IMR-90 (cell line): ENCODE measurements at regions not wholly inside any gene's neighbourhood (a gene's known extent, or its start where the extent isn't known, plus 50 kb on each side); places are given as distances from the start of the nearest gene placed in this dataset.

Source experiments
- ATAC-seq: fragments of 200-7000 bp; cut with Tn5 transposase; 2 replicates; pipeline ENCODE4 v1.9.1; 2020; ENCODE audit warnings: low read depth, mild to moderate bottlenecking, moderate library complexity
- BruUV-seq: library from RNA; stranded (reverse); fragments of 400-500 nt; replicated peaks from 2 replicates; lab custom pipeline; 2021; lab: Mats Ljungman, UMichigan
- CTCF ChIA-PET: fragments of 300-600 bp; formaldehyde crosslinking; extraction: SDS; loops from one replicate; lab custom pipeline; 2021; ENCODE audit warnings: antibody characterized with exemption; lab: Yijun Ruan, JAX
- POLR2A ChIA-PET: fragments of 300-600 bp; sonication (Branson Sonifier 250); formaldehyde crosslinking; loops from one replicate; lab custom pipeline; 2022; ENCODE audit warnings: antibody characterized with exemption; ENCODE audit not compliant: unreplicated experiment; lab: Charles Lee
- DNase-seq: peaks from one replicate; pipeline ENCODE4 v3.0.0; 2013
- H2AFZ ChIP-seq: replicated peaks from 2 replicates; pipeline ENCODE3; 2013; ENCODE audit warnings: low read length, mild to moderate bottlenecking; ENCODE audit not compliant: poor library complexity
- H2AK5ac ChIP-seq: 2 replicates; pipeline ENCODE4 v1.6.1; 2013; ENCODE audit warnings: low read depth, low read length, inconsistent platforms
- H2AK9ac ChIP-seq: replicated peaks from 2 replicates; pipeline ENCODE3; 2013; ENCODE audit warnings: mild to moderate bottlenecking, low read depth, low read length, moderate library complexity; ENCODE audit not compliant: poor library complexity
- H2BK120ac ChIP-seq: 2 replicates; pipeline ENCODE4 v1.6.1; 2013; ENCODE audit warnings: low read depth, low read length, inconsistent platforms
- H2BK15ac ChIP-seq: 3 replicates; pipeline ENCODE4 v1.6.1; 2013; ENCODE audit warnings: low read depth, low read length, inconsistent platforms
- H2BK20ac ChIP-seq: 2 replicates; pipeline ENCODE4 v1.6.1; 2013; ENCODE audit warnings: low read depth, mild to moderate bottlenecking, inconsistent platforms, low read length, moderate library complexity
- H2BK5ac ChIP-seq: 2 replicates; pipeline ENCODE4 v1.6.1; 2013; ENCODE audit warnings: mild to moderate bottlenecking, low read depth, low read length, inconsistent platforms; ENCODE audit not compliant: poor library complexity, severe bottlenecking
- H3K14ac ChIP-seq: replicated peaks from 2 replicates; pipeline ENCODE4 v1.6.1; 2013; ENCODE audit warnings: low read depth, low read length, inconsistent platforms
- H3K18ac ChIP-seq: 2 replicates; pipeline ENCODE4 v1.6.1; 2013; ENCODE audit warnings: low read depth, low read length, control low read depth
- H3K23ac ChIP-seq: 2 replicates; pipeline ENCODE4 v1.6.1; 2013; ENCODE audit warnings: low read depth, low read length, inconsistent platforms
- H3K27ac ChIP-seq: 2 replicates; pipeline ENCODE4 v1.5.1; 2013; ENCODE audit warnings: mild to moderate bottlenecking, control low read depth, low read length; ENCODE audit not compliant: insufficient read depth
- H3K27me3 ChIP-seq: 2 replicates; pipeline ENCODE4 v1.6.1; 2013; ENCODE audit warnings: low read length; ENCODE audit not compliant: control insufficient read depth, insufficient read depth
- H3K36me3 ChIP-seq: 2 replicates; pipeline ENCODE4 v1.6.1; 2013; ENCODE audit warnings: low read length, mixed read lengths; ENCODE audit not compliant: control insufficient read depth, insufficient read depth
- H3K4ac ChIP-seq: 2 replicates; pipeline ENCODE4 v1.6.1; 2013; ENCODE audit warnings: low read depth, low read length, inconsistent platforms
- H3K4me1 ChIP-seq: 2 replicates; pipeline ENCODE4 v1.6.1; 2013; ENCODE audit warnings: low read length, mixed read lengths; ENCODE audit not compliant: control insufficient read depth, insufficient read depth
- H3K4me2 ChIP-seq: 2 replicates; pipeline ENCODE4 v1.6.1; 2013; ENCODE audit warnings: low read depth, mild to moderate bottlenecking, control low read depth, low read length, moderate library complexity
- H3K4me3 ChIP-seq: 2 replicates; pipeline ENCODE4 v1.5.1; 2013; ENCODE audit warnings: low read depth, mild to moderate bottlenecking, control low read depth, low read length, moderate library complexity; ENCODE audit not compliant: insufficient read depth
- H3K56ac ChIP-seq: 2 replicates; pipeline ENCODE4 v1.6.1; 2013; ENCODE audit warnings: low read length, inconsistent platforms; ENCODE audit not compliant: insufficient read depth; ENCODE audit errors: extremely low read depth
- H3K79me1 ChIP-seq, 2 experiments: 2 replicates each; pipeline ENCODE4 v1.6.1; 2013; ENCODE audit warnings: low read length in 2 of 2, inconsistent platforms in 1 of 2, low read depth in 1 of 2
- H3K9ac ChIP-seq: 2 replicates; pipeline ENCODE4 v1.6.1; 2013; ENCODE audit warnings: low read depth, low read length, control low read depth
- H3K9me1 ChIP-seq: 2 replicates; pipeline ENCODE4 v1.6.1; 2013; ENCODE audit warnings: low read length, inconsistent platforms; ENCODE audit not compliant: insufficient read depth
- H3K9me3 ChIP-seq: 2 replicates; pipeline ENCODE4 v1.6.1; 2013; ENCODE audit warnings: low read length; ENCODE audit not compliant: control insufficient read depth, insufficient read depth
- H4K20me1 ChIP-seq: 2 replicates; pipeline ENCODE4 v1.6.1; 2013; ENCODE audit warnings: low read length, inconsistent platforms; ENCODE audit not compliant: insufficient read depth
- H4K5ac ChIP-seq: 2 replicates; pipeline ENCODE4 v1.6.1; 2013; ENCODE audit warnings: mild to moderate bottlenecking, low read depth, low read length, control low read depth
- H4K8ac ChIP-seq, 2 experiments: 2 replicates each; pipeline ENCODE4 v1.6.1; 2013; ENCODE audit warnings: low read depth in 2 of 2, low read length in 2 of 2, control low read depth in 1 of 2, inconsistent platforms in 1 of 2
- H4K91ac ChIP-seq: 2 replicates; pipeline ENCODE4 v1.6.1; 2013; ENCODE audit warnings: low read depth, low read length, inconsistent platforms; ENCODE audit not compliant: insufficient read depth
- BHLHE40 ChIP-seq: fragments of 150-350 bp; IDR thresholded peaks from 2 replicates; pipeline ENCODE4 v1.6.1; 2016; ENCODE audit warnings: mild to moderate bottlenecking, low read depth, low read length
- CEBPB ChIP-seq: IDR thresholded peaks from 2 replicates; pipeline ENCODE4 v1.6.1; 2012; ENCODE audit warnings: low read depth, low read length, improper control_type of control experiment
- CHD1 ChIP-seq: IDR thresholded peaks from 2 replicates; pipeline ENCODE4 v1.6.1; 2012; ENCODE audit warnings: low read depth, low read length, improper control_type of control experiment
- CTCF ChIP-seq: conservative IDR thresholded peaks from 2 replicates; pipeline ENCODE4 v1.5.1; 2012; ENCODE audit warnings: mild to moderate bottlenecking, low read depth, low read length, improper control_type of control experiment
- ELK1 ChIP-seq: fragments of 150-350 bp; IDR thresholded peaks from 2 replicates; pipeline ENCODE4 v1.6.1; 2016; ENCODE audit warnings: low read depth, mild to moderate bottlenecking, low read length, moderate library complexity, borderline replicate concordance
- FOS ChIP-seq: fragments of 150-350 bp; IDR thresholded peaks from 2 replicates; pipeline ENCODE4 v1.6.1; 2016; ENCODE audit warnings: low read depth, low read length
- MAFK ChIP-seq: IDR thresholded peaks from 2 replicates; pipeline ENCODE4 v1.6.1; 2012; ENCODE audit warnings: low read depth, low read length, improper control_type of control experiment
- MAZ ChIP-seq: IDR thresholded peaks from 2 replicates; pipeline ENCODE4 v1.6.1; 2012; ENCODE audit warnings: low read depth, mild to moderate bottlenecking, low read length, improper control_type of control experiment, moderate library complexity, borderline replicate concordance
- MXI1 ChIP-seq: IDR thresholded peaks from 2 replicates; pipeline ENCODE4 v1.6.1; 2012; ENCODE audit warnings: low read depth, mild to moderate bottlenecking, low read length, moderate library complexity, borderline replicate concordance
- NFE2L2 ChIP-seq: fragments of 150-350 bp; IDR thresholded peaks from 2 replicates; pipeline ENCODE4 v1.6.1; 2016; ENCODE audit warnings: low read depth, mild to moderate bottlenecking, low read length
- POLR2A ChIP-seq: IDR thresholded peaks from 2 replicates; pipeline ENCODE4 v1.6.1; 2012; ENCODE audit warnings: mild to moderate bottlenecking, low read depth, low read length
- RAD21 ChIP-seq: IDR thresholded peaks from 2 replicates; pipeline ENCODE4 v1.6.1; 2012; ENCODE audit warnings: low read length, improper control_type of control experiment
- RCOR1 ChIP-seq: IDR thresholded peaks from 2 replicates; pipeline ENCODE4 v1.6.1; 2012; ENCODE audit warnings: mild to moderate bottlenecking, low read length, improper control_type of control experiment; ENCODE audit not compliant: insufficient replicate concordance
- RFX5 ChIP-seq: IDR thresholded peaks from 2 replicates; pipeline ENCODE4 v1.8.0; 2012; ENCODE audit warnings: low read depth, mild to moderate bottlenecking, low read length, moderate library complexity
- SMC3 ChIP-seq: fragments of 150-350 bp; IDR thresholded peaks from 2 replicates; pipeline ENCODE4 v1.6.1; 2016; ENCODE audit warnings: low read depth, mild to moderate bottlenecking, antibody characterized with exemption, low read length, moderate library complexity
- USF2 ChIP-seq: fragments of 150-350 bp; IDR thresholded peaks from 2 replicates; pipeline ENCODE4 v1.6.1; 2017; ENCODE audit warnings: mild to moderate bottlenecking, antibody characterized with exemption, low read length, low read depth
- WGBS, 2 experiments: methylation state at CpG; one replicate each; pipeline versions ENCODE4 v1.1.5 to v1.1.7; 2013; ENCODE audit warnings: missing lambda C conversion rate in 2 of 2; ENCODE audit not compliant: insufficient read length in 1 of 2; ENCODE audit errors: extremely low coverage in 2 of 2; 5-methylcytosine and 5-hydroxymethylcytosine counted together
- dilution Hi-C: fragments of 300-500 bp; cut with HindIII; formaldehyde crosslinking; loops from one replicate; pipeline ENCODE4 v1.14.3; 2018; ENCODE audit warnings: low sequenced_read_pairs; ENCODE audit not compliant: unreplicated experiment
- in situ Hi-C: fragments of 300-500 bp; cut with MboI; formaldehyde crosslinking; loops from 3 replicates; pipeline ENCODE4 v1.14.3; 2019; ENCODE audit warnings: low sequenced_read_pairs, inconsistent platforms, mixed read lengths
- intact Hi-C: fragments of 100-400 bp; cut with micrococcal nuclease; formaldehyde crosslinking; loops from 2 replicates; pipeline ENCODE4 v1.10.0; 2022

- intact Hi-C loops (no loop called here), dilution Hi-C loops (no loop called here), in situ Hi-C loops (no loop called here)
- no peaks in the 10 kb centered on the region for H3K4me1 ChIP-seq
- no peaks in the 10 kb centered on the region for H3K36me3 ChIP-seq
- no peak overlapping the region for H2AK9ac ChIP-seq
- H2BK15ac ChIP-seq: no peak overlapping the region
- no peaks in the 10 kb centered on the region for H4K20me1 ChIP-seq
- H3K4me3 ChIP-seq: no peak overlapping the region
- no peak overlapping the region for H4K91ac ChIP-seq
- no peak overlapping the region for H3K4me2 ChIP-seq
- no peak overlapping the region for H2BK5ac ChIP-seq
- ChIA-PET POLR2A (no interaction called here), CTCF (no interaction called here)
- H4K8ac ChIP-seq: no peak overlapping the region
- no peak overlapping the region for H3K56ac ChIP-seq
- H3K27ac ChIP-seq: no peak overlapping the region
- H3K23ac ChIP-seq: no peak overlapping the region
- no peaks in the 10 kb centered on the region; the same call in 1 of the 2 replicates for H3K9me3 ChIP-seq
- no peak overlapping the region for H3K4ac ChIP-seq
- no peak overlapping the region for H3K9ac ChIP-seq
- no peaks in the 10 kb centered on the region for H3K9me1 ChIP-seq
- H3K79me1 ChIP-seq: no peaks in the 10 kb centered on the region
- no peak overlapping the region for H2AK5ac ChIP-seq
- H4K5ac ChIP-seq: no peak overlapping the region
- H2BK120ac ChIP-seq: no peak overlapping the region
- H3K18ac ChIP-seq: no peak overlapping the region
- TF ChIP-seq POLR2A (no peak), RCOR1 (no peak), BHLHE40 (no peak), ELK1 (no peak), NFE2L2 (no peak), MAZ (no peak), CEBPB (no peak), MXI1 (no peak), USF2 (no peak), MAFK (no peak), RFX5 (no peak), CHD1 (no peak), CTCF (no peak), FOS (no peak), RAD21 (no peak), SMC3 (no peak)
- ATAC-seq (no peak), DNase-seq (no peak)
- H3K27me3 ChIP-seq: no peaks in the 10 kb centered on the region
- no TSS peak for BruUV-seq
- no peak overlapping the region for H3K14ac ChIP-seq
- no CpG with 5 or more reads among the region's 1 CpG for whole genome bisulfite sequencing, 2 experiments
- H2BK20ac ChIP-seq: no peak overlapping the region
- H2AFZ ChIP-seq: no peak overlapping the region
These were observed 379.1 kb upstream of the TMPRSS15 start for GRCh38 chr21:18782721-18783120.
